ENCODE measurements at regions not wholly inside any gene's neighbourhood (a gene's known extent, or its start where the extent isn't known, plus 50 kb on each side); places are given as distances from the start of the nearest gene placed in this dataset.

- in situ Hi-C loops (cut with MboI; ENCODE audit: low sequenced_read_pairs in 4 of 4) (no loop called here), intact Hi-C loops (cut with DNase I; ENCODE audit: low total_unique reads) (no loop called here)
- Histone ChIP-seq H3K27me3 (no peaks in the 10 kb centered on the region), H3K4me3 (no peak overlapping the region), H3K4me1 (no peaks in the 10 kb centered on the region), H3K27ac (no peak overlapping the region), H3K36me3 (no peaks in the 10 kb centered on the region), H3K9me3 (no peaks in the 10 kb centered on the region)
- no peak for ATAC-seq
- no peak for TF ChIP-seq POLR2A (IDR thresholded peaks at IDR 0.05)
- no peak for DNase-seq
Measured at GRCh38 chr1:87717157-87717670, 388.5 kb downstream of the LMO4 start.

GRCh38 chr1:87718241-87718950 is 389.7 kb downstream of the LMO4 start:
- TF ChIP-seq CTCF (IDR thresholded peaks at IDR 0.05 in 4 of 5, conservative IDR thresholded peaks at IDR 0.05 in 1 of 5) (no peak), POLR2A (IDR thresholded peaks at IDR 0.05) (no peak)
- in situ Hi-C loops (cut with MboI; ENCODE audit: low sequenced_read_pairs in 4 of 4) (no loop called here), intact Hi-C loops (cut with DNase I; ENCODE audit: low total_unique reads) (no loop called here)
- Histone ChIP-seq H3K27ac (no peak overlapping the region), H3K9me3 (no peaks in the 10 kb centered on the region), H3K4me1 (no peaks in the 10 kb centered on the region), H3K27me3 (no peaks in the 10 kb centered on the region), H3K4me3 (no peak overlapping the region), H3K36me3 (no peaks in the 10 kb centered on the region)
- DNase-seq = no peak
- no peak for ATAC-seq

- Histone ChIP-seq H3K4me3 (no peak overlapping the region), H3K4me1 (no peaks in the 10 kb centered on the region), H3K27me3 (no peaks in the 10 kb centered on the region), H3K36me3 (no peaks in the 10 kb centered on the region), H3K27ac (no peak overlapping the region), H3K9me3 (no peaks in the 10 kb centered on the region)
- in situ Hi-C loops (cut with MboI; ENCODE audit: low sequenced_read_pairs in 4 of 4) = no loop called here
- intact Hi-C loops (cut with DNase I; ENCODE audit: low total_unique reads) = no loop called here
- TF ChIP-seq CTCF (IDR thresholded peaks at IDR 0.05 in 4 of 5, conservative IDR thresholded peaks at IDR 0.05 in 1 of 5) (no peak), POLR2A (IDR thresholded peaks at IDR 0.05) (no peak)
- no peak for ATAC-seq
- no peak for DNase-seq
Measured at GRCh38 chr1:87719658-87720057, 391.0 kb downstream of the LMO4 start.

- Histone ChIP-seq H3K27ac (no peak overlapping the region), H3K9me3 (no peaks in the 10 kb centered on the region), H3K4me1 (no peaks in the 10 kb centered on the region), H3K4me3 (no peak overlapping the region), H3K36me3 (no peaks in the 10 kb centered on the region), H3K27me3 (no peaks in the 10 kb centered on the region)
- DNase-seq (no peak), ATAC-seq (no peak)
- TF ChIP-seq POLR2A (IDR thresholded peaks at IDR 0.05) (no peak), CTCF (IDR thresholded peaks at IDR 0.05 in 4 of 5, conservative IDR thresholded peaks at IDR 0.05 in 1 of 5) (no peak)
- in situ Hi-C loops (cut with MboI; ENCODE audit: low sequenced_read_pairs in 4 of 4) (no loop called here), intact Hi-C loops (cut with DNase I; ENCODE audit: low total_unique reads) (no loop called here)
Measured at GRCh38 chr1:87720561-87720960, 391.9 kb downstream of the LMO4 start.

GRCh38 chr1:87723193-87723592 is 394.5 kb downstream of the LMO4 start:
- Histone ChIP-seq H3K4me3 (no peak overlapping the region), H3K9me3 (no peaks in the 10 kb centered on the region), H3K36me3 (no peaks in the 10 kb centered on the region), H3K27me3 (no peaks in the 10 kb centered on the region), H3K27ac (no peak overlapping the region), H3K4me1 (no peaks in the 10 kb centered on the region)
- intact Hi-C loops (cut with DNase I; ENCODE audit: low total_unique reads) = no loop called here
- in situ Hi-C loops (cut with MboI; ENCODE audit: low sequenced_read_pairs in 4 of 4) = no loop called here
- TF ChIP-seq CTCF (IDR thresholded peaks at IDR 0.05 in 4 of 5, conservative IDR thresholded peaks at IDR 0.05 in 1 of 5) (no peak), POLR2A (IDR thresholded peaks at IDR 0.05) (no peak)
- no peak for ATAC-seq
- DNase-seq = no peak

All from gastrocnemius medialis (tissue), 4 donors.